ENCODE measurements at regions not wholly inside any gene's neighbourhood (a gene's known extent, or its start where the extent isn't known, plus 50 kb on each side); places are given as distances from the start of the nearest gene placed in this dataset.

GRCh38 chr3:24645047-24645446, 150.4 kb upstream of the THRB start:
- TF ChIP-seq CTCF (IDR thresholded peaks at IDR 0.05), result no peak
- TF ChIP-seq POLR2A (IDR thresholded peaks at IDR 0.05), result no peak
